WTC11 (cell line): ENCODE measurements at regions not wholly inside any gene's neighbourhood (a gene's known extent, or its start where the extent isn't known, plus 50 kb on each side); places are given as distances from the start of the nearest gene placed in this dataset.

Source experiments
- CREB1 ChIP-seq: sonication (generic); formaldehyde crosslinking; IDR thresholded peaks from 2 replicates; pipeline ENCODE4 v1.8.0; 2023; ENCODE audit warnings: mild to moderate bottlenecking, missing genetic modification reagents
- ESRRA ChIP-seq: sonication (generic); formaldehyde crosslinking; IDR thresholded peaks from 2 replicates; pipeline ENCODE4 v1.8.1; 2022; ENCODE audit warnings: mild to moderate bottlenecking, missing genetic modification reagents, borderline replicate concordance
- FOXK1 ChIP-seq: sonication (generic); formaldehyde crosslinking; IDR thresholded peaks from 2 replicates; pipeline ENCODE4 v1.8.0; 2022; ENCODE audit warnings: mild to moderate bottlenecking, moderate library complexity, missing genetic modification reagents
- JUN ChIP-seq: sonication (generic); formaldehyde crosslinking; IDR thresholded peaks from 2 replicates; pipeline ENCODE4 v1.8.0; 2023; ENCODE audit warnings: mild to moderate bottlenecking, missing genetic modification reagents
- PRDM15 ChIP-seq: sonication (generic); formaldehyde crosslinking; IDR thresholded peaks from 2 replicates; pipeline ENCODE4 v1.8.0; 2022; ENCODE audit warnings: missing genetic modification reagents
- TEAD4 ChIP-seq: sonication (generic); formaldehyde crosslinking; IDR thresholded peaks from 2 replicates; pipeline ENCODE4 v1.8.0; 2022; ENCODE audit warnings: mild to moderate bottlenecking, missing genetic modification reagents
- TF ChIP-seq, protein P1 (sequence below): fragments of 200-600 bp; IDR thresholded peaks from 2 replicates; pipeline ENCODE4 v1.8.0; 2022; ENCODE audit warnings: antibody characterized with exemption

DNA sequence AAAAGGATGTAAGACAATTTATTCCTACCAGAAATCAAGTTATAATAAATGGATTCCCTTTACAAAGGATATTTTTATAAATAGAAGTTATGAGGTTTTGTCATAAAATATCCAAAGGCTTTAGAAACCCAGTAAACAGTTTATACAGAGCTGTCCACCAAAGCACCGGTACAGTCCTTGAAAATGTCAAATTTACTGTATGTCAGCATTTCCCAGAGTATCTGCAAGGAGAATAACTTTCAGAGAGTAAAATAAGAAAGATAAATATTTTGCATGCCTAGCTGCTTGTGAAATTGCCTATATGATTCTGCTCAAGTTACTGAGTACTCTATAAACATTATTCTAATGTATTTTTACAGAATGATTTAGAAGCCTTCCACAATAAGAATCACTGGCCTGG, 923.3 kb upstream of the DDX18 start:
- no peak for TF ChIP-seq PRDM15 (CRISPR knock-in tag)
- TF ChIP-seq TEAD4 (CRISPR knock-in tag) = no peak
- TF ChIP-seq, protein P1, sequence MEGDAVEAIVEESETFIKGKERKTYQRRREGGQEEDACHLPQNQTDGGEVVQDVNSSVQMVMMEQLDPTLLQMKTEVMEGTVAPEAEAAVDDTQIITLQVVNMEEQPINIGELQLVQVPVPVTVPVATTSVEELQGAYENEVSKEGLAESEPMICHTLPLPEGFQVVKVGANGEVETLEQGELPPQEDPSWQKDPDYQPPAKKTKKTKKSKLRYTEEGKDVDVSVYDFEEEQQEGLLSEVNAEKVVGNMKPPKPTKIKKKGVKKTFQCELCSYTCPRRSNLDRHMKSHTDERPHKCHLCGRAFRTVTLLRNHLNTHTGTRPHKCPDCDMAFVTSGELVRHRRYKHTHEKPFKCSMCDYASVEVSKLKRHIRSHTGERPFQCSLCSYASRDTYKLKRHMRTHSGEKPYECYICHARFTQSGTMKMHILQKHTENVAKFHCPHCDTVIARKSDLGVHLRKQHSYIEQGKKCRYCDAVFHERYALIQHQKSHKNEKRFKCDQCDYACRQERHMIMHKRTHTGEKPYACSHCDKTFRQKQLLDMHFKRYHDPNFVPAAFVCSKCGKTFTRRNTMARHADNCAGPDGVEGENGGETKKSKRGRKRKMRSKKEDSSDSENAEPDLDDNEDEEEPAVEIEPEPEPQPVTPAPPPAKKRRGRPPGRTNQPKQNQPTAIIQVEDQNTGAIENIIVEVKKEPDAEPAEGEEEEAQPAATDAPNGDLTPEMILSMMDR = no peak
- no peak for TF ChIP-seq FOXK1 (CRISPR knock-in tag)
- no peak for TF ChIP-seq JUN
- TF ChIP-seq CREB1 (CRISPR knock-in tag) = no peak
- no peak for TF ChIP-seq ESRRA (CRISPR knock-in tag)
